GM18520 (cell line): ENCODE measurements at regions not wholly inside any gene's neighbourhood (a gene's known extent, or its start where the extent isn't known, plus 50 kb on each side); places are given as distances from the start of the nearest gene placed in this dataset.
A peak's percentile ranks its signal among the peaks of the same experiment; 100 is the strongest.

Experiments used
- ATAC-seq: cut with Tn5 transposase; IDR thresholded peaks from one replicate; pipeline ENCODE4 v1.9.1; 2021; ENCODE audit not compliant: unreplicated experiment

GRCh38 chr9:89655990-89656657, 51.3 kb downstream of the GADD45G start:
- no peak for ATAC-seq

- no peak for ATAC-seq
Measured at GRCh38 chr9:89657295-89657694, 52.5 kb downstream of the GADD45G start.

GRCh38 chr9:89657765-89658164, 53.0 kb downstream of the GADD45G start:
- peak; percentile 45 for ATAC-seq

GRCh38 chr9:89658401-89658800, 53.6 kb downstream of the GADD45G start:
- ATAC-seq, result no peak

- no peak for ATAC-seq
Measured at GRCh38 chr9:89658931-89659330, 54.1 kb downstream of the GADD45G start.

- ATAC-seq, result no peak
Measured at GRCh38 chr9:89659473-89659872, 54.7 kb downstream of the GADD45G start.

- no peak for ATAC-seq
Measured at GRCh38 chr9:89659891-89660685, 55.3 kb downstream of the GADD45G start.

GRCh38 chr9:89661391-89661949, 56.7 kb downstream of the GADD45G start:
- no peak for ATAC-seq

- ATAC-seq, result no peak
Measured at GRCh38 chr9:89661956-89662717, 57.3 kb downstream of the GADD45G start.

- ATAC-seq, result no peak
Measured at GRCh38 chr9:89662718-89663613, 58.2 kb downstream of the GADD45G start.

GRCh38 chr9:89663614-89663970, 58.8 kb downstream of the GADD45G start:
- ATAC-seq, result no peak

GRCh38 chr9:89664010-89664409, 59.2 kb downstream of the GADD45G start:
- no peak for ATAC-seq

GRCh38 chr9:89664896-89665329, 60.1 kb downstream of the GADD45G start:
- ATAC-seq, result no peak

- no peak for ATAC-seq
Measured at GRCh38 chr9:89666364-89666763, 61.6 kb downstream of the GADD45G start.

GRCh38 chr9:89666950-89667349, 62.1 kb downstream of the GADD45G start:
- no peak for ATAC-seq

GRCh38 chr9:89667726-89668125, 62.9 kb downstream of the GADD45G start:
- ATAC-seq, result no peak

- ATAC-seq, result no peak
Measured at GRCh38 chr9:89668216-89668865, 63.5 kb downstream of the GADD45G start.

- ATAC-seq, result no peak
Measured at GRCh38 chr9:89668866-89669246, 64.0 kb downstream of the GADD45G start.

- no peak for ATAC-seq
Measured at GRCh38 chr9:89669361-89669842, 64.6 kb downstream of the GADD45G start.

GRCh38 chr9:89670114-89670513, 65.3 kb downstream of the GADD45G start:
- ATAC-seq, result no peak
